Activated CD8-positive, alpha-beta memory T cell treated with anti-CD3 and anti-CD28 coated beads, Interleukin-2, amount 50 U/mL, for 4 hours (primary cell): ENCODE measurements at regions not wholly inside any gene's neighbourhood (a gene's known extent, or its start where the extent isn't known, plus 50 kb on each side); places are given as distances from the start of the nearest gene placed in this dataset.

ENCODE experiments used
- DNase-seq: peaks from one replicate; pipeline ENCODE4 v3.0.0-alpha.2; 2020

DNA sequence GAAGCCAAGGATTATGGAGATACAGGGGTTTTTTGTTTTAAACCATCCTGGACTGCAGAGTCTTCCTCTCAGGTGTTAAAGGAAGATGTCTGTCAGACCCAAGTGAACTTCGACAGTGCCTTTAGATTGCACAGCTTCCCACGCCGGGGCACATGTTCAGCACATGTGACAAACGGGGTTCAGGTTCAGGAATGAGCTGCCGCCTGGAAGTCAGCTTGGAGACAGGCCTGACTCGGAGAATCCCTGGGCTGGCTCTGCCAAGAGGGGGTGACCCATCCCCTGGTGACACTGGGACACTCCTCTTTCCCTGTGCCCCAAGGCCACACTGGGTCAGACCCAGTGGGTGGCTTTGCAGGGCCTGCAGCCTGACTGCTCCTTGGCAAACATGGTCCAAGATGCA lies 359.3 kb upstream of the SALL3 start:
- no peak for DNase-seq

DNA sequence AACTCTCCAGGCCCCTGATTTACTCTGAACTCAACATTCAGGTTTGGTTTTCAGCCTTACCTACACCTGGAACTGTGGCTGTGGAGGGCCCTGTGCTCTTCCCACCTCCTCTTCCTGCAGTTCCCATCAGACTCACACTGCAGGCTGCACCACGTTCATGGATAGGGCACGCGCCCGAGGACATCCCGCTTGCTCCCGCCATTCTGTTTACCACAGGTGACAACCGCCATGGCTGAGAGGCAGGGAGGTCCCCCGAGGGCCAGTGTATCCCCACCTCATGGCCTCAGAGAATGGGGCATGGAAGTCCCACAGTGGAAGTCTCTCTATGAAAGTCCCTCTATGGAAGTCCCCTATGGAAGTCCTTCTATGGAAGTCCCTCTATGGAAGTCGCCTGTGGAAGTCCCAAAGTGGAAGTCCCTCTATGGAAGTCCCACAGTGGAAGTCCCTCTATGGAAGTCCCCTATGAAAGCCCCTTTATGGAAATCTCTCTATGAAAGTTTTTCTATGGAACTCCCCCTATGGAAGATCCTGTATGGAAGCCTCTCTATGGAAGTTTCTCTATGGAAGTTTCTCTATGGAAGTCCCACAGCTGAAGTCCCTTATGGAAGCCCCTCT lies 358.4 kb upstream of the SALL3 start:
- DNase-seq = no peak

GRCh38 chr18:78622251-78622906 lies 357.2 kb upstream of the SALL3 start:
- no peak for DNase-seq

- no peak for DNase-seq
Measured at GRCh38 chr18:78622907-78623541, 356.6 kb upstream of the SALL3 start.

DNA sequence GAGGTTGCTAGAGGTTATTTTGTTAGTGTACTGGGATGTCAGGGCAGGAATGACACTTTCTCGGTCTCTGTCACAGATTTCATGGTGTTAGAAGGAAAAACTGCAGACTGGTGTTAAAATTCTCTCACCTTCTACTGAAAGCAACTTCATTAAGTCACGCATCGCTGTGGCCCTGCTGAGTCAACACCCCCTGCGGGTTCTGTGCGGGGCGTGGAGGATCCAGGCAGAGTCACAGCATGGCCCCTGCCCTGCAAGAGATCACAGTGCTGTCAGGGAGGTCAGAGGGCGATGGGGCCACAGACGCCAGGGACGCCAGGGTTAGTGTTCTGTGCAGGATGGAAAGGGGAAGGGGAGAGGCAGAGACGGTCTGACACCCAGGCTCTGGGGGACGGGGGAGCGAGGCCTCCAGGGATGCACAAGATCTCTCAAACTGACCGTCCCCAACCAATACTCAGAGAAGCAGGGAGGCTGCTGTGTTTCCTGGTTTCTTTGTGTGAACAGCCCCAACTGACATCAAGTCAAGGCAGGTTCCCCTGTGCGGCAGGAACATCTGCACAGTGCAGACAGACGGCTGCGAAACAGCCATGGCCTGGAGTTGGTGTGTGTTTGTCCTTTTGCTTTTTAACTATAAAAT lies 354.9 kb upstream of the SALL3 start:
- no peak for DNase-seq

DNA sequence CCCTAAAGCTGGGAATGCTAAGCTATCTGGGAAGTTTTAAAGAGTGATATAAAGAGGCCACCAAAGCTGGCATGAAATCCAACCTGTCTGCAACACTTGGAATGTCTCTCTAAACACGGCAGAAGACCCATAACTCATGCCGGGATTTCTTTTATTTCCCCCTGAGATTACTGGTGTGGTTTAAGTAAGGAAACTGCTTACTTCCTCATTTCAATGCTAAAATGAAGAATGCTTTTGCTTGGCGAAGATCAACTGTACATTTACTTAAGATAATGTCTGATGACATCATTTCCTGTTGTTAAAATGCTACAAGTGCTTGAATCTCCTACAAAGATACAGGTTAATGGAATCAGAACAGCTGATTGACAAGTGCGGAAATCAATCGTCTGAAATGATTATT lies 353.8 kb upstream of the SALL3 start:
- no peak for DNase-seq

DNA sequence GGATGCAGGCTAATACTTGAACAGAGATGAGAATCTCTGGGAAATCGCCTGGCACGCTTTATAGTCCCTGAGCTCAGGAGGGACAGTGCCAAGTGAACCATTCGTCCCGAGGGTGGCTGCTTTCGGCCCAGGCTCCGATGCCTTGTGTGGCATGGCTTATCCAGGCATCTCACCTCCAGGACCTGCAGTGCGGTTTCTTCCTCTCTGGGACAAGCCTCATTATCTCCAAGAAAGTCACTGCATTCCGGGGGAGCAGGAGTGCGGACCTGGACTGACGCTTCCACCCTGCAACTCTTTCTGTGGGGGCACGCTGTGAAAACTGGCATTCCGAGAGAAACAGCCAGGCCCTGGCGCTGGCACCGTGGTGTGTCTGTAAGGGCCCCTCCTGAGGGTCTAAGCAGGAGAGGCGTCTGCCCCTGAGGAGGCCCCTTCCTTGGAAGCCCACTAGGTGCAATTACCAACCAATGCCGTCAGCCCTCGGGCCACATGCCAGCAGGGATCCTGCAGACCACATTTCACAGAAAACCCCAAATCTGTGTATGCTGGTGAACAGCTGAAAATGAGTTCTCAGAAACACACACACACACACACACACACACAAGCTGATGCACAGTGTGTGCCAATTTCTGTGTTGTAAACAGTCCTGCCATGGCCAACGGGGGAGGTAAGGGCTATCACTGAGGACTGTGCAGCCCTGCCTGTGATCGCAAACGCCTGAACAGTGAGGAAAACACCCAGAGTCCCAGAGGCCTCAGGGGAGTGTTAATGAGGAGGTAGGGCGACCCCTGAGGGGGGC lies 351.9 kb upstream of the SALL3 start:
- no peak for DNase-seq

DNA sequence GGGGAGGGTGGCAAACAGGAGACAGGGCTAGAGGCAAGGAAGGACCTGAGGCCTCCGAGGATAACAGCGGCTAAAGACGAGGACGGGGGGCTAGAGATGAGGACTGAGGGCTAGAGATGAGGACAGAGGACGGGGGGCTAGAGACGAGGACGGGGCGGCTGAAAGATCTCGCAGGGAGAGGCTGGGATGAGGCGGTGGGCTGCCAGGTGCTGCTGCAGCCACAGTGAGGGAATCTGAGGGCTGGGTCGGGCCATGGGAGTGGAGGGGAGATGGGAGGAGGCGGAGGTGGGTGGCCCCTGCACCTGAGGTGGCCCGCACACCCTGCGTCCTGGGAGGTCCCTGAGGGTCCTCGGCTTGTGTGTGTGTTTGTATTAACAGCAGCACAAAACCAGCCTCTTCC lies 350.2 kb upstream of the SALL3 start:
- no peak for DNase-seq

DNA sequence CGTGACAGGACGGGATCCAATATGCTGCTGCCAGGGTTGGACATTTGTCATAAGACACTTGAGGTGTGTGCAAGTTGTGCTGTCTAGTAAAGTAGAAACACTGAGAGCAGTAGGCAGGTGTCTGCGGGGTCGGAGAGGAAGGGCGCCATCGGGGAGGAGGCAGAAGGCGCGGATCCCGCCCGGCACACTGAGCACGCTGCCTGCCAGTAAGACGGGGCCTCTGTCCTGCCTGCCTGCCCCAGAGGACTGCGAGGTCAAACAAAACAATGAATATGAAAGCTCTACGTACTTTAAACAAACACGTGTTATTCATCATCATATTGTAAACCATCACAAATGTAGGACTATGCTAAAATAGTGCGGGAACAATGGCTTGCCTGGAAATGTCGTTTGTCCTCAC lies 349.3 kb upstream of the SALL3 start:
- no peak for DNase-seq

DNA sequence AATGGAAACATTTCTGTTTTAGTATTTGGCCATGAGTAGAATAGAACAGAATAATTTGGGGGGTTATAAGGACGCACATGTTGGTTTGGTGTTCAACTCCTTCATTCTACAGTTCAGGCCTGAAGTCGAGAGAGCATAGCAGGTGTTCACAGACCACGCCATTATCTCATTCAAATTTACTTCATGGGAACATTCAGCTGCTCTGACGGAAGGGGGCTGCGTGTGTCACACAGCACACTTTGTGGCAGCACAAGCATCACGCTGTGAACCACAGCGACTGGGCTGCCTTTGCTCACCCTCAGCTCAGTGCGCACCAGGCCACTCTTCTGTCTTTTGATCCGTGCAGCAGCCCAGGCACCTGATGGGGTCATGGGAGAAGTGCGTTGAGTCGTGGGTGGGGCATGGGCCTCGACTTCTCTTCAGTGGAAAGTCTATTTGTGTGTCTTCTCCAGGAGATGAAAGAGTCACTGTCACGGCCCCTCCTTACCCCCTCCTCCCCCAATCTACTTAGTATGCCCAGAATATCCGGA lies 348.6 kb upstream of the SALL3 start:
- DNase-seq = no peak

DNA sequence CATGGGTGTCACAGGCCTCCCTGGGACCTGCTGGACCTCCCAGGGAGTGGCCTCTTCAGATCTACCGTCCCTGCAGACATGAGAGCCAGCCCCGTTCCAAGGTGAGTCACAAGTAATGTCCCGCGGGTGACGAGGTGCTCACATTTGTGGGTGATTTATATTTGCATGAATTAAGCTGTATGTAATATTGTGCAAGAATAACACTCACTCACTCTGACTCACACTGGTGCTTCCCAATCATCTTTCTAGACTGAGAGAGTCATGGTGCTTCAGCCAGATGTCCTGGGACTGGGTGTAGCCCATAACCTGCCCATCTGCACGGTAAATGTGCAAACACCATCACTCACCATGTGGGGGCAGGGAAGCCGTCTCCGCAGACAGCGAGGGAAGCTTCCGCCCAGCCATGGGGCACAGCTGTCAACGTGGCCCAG lies 347.5 kb upstream of the SALL3 start:
- DNase-seq = no peak

DNA sequence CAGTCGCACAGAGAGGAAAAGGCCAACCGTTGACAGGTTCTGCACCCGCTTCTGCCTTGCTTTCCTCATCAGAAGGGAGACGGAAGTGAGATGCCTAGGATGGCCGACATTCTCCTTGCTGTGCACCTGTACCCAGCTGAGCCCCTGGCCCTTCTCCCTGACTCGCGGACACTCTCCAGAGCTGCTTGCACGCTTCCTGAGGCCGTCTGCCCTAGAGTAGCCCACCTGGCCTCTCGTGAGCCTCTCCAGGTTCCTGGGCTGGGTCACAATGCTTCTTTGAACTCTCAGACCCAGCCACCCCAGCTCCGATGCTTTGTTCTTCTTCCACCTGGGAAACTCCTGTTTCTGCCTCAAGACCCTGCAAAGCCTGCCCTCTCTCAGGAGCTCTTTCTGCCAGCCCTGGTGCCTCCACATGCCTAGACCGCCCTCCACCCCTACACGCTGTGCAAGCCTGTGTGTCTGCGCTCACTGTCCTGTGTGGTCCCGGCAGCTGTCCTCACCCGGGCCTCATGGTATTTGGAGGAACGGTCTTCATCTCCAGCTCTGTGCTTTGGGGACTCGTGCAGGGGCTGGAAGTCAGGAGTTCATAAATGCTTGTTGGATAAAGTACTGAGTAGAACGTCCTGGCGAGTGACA lies 345.4 kb upstream of the SALL3 start:
- no peak for DNase-seq

DNA sequence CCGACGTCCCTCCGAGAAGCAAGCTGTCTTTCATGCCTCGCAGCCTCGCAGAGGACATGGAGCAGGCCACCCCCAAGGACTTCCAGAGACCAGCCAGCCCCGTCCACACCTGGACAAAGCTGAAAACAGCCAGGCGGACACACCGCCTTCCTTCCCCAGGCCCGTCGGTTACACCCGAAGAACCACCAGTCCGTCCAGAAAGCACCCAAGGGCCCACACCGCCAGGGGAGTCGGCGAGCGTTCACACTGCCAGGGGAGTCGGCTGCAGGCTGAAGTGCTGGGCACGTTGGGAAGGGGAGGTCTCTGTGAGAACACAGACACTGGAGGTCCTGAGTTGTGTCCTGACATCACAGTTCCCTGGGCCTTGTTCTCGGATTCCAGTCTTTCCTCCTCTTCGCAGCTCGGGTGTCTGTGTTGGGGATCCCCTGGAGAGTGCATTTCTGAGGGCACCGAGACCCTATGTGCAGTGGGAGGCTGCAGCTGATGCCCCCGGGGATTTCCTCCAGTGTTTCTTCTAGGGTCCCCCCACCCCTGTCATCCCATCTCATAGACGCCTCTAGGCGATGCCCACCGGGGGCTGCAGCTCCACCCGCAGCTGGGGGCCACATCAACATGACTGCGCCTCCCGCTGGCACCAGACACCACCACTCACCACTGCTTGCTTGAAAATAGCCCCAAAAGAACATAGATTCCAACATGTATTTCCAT lies 344.4 kb upstream of the SALL3 start:
- DNase-seq = no peak

DNA sequence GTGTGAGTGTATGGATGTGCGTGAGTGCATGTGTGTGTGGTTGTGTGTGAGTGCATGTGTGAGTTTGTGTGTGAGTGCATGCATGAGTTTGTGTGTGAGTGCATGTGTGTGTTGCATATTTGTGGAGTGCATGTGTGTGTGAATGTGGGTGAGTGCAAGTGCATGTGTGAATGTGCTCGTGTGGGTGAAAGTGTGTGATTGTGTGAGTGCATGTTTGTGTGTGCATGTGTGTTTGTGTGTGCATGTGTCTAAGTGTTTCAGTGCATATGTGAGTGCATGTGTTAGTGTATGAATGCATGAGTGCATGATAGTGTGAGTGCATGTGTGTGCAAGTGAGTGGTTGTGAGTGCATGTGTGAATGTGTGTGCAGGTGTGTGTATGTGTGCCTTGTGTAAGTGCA lies 343.4 kb upstream of the SALL3 start:
- DNase-seq = no peak

DNA sequence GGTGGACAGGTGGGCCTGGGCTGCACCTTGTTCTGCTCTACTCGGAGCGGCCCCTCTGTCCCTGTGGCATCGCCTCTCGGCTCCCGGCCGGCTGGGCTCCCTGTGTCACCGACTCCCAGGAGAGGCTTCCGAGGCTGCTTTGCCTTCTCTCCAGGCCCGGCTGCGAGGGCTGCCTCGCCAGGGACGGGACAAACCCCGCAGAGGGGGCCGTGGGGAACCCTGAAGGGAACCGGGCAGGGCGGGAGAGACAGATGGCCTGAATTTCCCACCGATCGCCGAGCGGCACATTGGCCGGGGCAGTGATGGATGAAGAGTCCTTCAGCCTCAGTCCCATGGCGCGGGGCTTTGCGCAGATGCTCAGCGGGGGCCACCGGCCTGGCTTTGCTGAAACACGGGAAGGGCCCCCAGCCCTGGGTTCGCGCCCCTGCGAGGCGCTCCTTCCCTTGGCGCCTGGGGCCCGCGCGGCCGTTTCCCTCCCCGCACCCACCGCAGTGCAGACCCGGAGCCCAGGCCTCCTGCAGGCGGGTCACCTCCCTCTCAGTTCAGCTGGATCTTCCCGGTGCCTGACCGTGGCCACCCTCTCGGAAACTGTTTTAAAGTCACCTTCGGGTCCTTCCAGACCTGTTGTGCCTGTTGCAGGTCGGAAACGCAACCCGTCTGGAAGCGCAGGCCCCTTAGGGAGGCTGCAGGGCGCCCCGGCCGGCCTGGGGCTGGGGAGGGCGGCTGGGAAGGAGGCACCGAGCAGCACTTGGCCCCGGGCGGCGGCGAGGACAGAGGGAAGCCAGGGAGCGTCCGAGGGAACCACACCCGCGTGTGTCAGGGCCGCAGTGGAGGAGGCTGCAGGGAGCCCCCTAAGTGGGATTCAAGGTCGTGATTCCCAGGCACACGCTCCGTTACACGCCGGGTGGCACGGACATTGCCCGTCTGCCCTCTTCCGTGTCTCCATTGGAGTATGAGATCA lies 341.9 kb upstream of the SALL3 start:
- no peak for DNase-seq

DNA sequence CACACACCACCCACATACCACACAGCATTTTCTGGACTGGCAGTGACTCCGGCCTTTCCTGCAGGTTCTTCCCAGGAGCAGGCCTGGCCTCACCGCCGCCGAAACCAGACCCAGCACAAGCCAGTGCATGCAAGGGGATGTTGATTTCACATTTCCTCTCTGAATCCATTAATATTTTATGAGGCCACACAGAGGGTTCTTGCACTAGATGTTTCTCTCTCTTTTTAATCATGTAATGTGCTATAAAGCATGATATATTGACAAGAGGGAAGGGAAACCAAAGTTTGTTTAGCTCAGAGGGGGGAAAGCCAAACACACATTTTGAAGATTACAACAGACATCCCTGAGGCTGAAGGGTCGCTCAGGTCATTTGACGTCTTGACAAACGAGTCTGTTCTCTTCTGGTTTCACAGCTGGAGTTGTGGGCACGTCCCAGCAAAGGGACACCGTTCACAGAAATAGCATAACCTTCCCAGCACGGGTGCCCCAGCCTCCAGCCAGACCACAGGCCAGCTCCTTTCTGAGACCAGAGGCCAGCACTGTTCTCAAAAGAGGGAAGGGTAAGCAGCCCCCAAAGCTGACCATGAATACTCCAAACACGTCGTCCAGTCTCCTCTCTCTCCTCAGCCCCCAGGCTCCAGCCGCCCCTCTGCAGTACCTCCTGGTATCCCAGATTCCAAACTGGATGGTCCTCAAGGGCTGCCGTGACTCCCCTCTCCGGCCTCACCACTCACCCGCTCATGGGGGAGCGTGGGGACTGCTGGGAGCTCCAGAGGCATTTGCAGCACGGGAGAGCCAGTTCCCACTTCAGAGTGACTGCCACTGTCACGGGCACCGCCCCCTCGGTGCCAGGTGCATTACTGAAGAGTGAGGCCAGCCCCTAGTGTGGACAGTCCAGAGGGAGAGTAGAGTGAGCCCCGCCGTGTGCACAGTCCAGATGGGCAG lies 340.3 kb upstream of the SALL3 start:
- DNase-seq = no peak

DNA sequence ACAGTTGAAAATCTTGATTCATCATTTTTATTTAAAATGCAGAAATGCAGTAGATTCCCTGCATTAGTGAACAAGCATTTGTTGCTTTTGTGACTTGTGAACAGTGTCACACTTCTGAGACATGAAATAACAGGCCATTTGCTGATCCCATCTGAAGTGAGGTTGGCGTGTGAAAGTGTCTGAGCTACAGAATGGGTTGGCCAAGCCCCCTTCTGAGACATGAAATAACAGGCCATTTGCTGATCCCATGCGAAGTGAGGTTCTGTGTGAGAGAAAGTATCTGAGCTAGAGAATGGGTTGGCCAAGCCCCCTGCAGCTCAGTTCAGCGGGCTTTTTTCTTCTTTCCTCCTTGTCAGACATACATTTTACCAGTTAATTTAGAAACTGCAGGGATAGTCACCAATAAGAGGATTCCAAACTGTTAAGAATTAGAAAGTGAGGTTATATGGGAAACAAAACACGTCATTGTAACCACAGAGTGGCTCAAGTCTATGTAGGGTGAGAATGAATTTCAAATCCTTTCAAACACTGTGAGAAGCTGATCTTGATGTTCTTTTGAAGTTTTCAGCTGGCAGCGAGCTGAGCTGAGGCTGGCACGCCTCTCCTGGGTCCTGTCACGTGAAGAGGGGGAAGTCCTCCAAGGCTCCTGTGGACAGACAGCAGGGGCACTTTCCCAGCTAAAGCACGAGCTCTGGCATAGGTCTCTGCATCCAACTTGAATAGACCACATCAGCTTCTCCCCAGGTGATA lies 339.2 kb upstream of the SALL3 start:
- no peak for DNase-seq

DNA sequence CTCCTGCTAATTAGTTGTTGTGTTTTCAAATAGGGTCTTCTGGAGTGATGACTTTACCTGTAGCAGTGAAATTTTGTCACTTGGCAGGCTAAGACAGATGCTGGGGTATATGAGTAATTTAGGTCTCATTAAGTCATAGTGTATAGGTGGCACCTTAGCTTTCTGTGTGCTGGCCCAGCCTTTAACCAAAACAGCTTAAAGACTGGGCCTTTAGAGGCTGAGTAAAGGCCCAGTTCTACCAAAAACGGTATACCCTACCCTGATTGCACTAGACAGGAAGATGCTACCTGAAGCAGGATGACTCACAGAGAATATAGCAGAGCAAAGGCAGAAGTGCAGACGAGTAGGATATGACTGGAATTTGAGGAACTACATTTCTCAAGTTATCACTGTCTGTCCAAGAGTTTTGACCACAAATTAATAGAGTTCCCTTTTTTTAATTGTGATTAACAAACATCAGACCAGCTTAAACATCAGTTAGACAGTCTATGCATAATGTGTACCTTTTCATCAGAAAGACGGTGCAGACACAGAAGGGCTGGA lies 337.9 kb upstream of the SALL3 start:
- no peak for DNase-seq
